Omental fat pad (tissue), 3 donors: ENCODE measurements at regions not wholly inside any gene's neighbourhood (a gene's known extent, or its start where the extent isn't known, plus 50 kb on each side); places are given as distances from the start of the nearest gene placed in this dataset.
A peak's percentile ranks its signal among the peaks of the same experiment; 100 is the strongest.
"Not testable (repeated sequence)": the region's sequence is repeated elsewhere in the genome, so short reads cannot be mapped to it uniquely, and the experiment has no call there.

Experiments
- ATAC-seq: fragments of 150-250 bp; one replicate; pipeline ENCODE4 v1.9.1; 2016; ENCODE audit warnings: mild to moderate bottlenecking, moderate library complexity; ENCODE audit not compliant: low FRiP score
- DNase-seq: peaks from one replicate; pipeline ENCODE4 v3.0.0-alpha.2; 2019; ENCODE audit warnings: low spot score
- TF ChIP-seq, protein P1 (sequence below), 3 donors: fragments of 450-650 bp; IDR thresholded peaks; one replicate each; pipeline ENCODE4 v1.5.1; 2016 to 2017; ENCODE audit warnings: antibody characterized with exemption in 3 of 3, mild to moderate bottlenecking in 3 of 3, moderate library complexity in 2 of 3

GRCh38 chr6:27838058-27838944 lies 73.9 kb downstream of the OR2B2 start:
- peak; percentile 93 for ATAC-seq
- no peak for DNase-seq
- TF ChIP-seq, protein P1, sequence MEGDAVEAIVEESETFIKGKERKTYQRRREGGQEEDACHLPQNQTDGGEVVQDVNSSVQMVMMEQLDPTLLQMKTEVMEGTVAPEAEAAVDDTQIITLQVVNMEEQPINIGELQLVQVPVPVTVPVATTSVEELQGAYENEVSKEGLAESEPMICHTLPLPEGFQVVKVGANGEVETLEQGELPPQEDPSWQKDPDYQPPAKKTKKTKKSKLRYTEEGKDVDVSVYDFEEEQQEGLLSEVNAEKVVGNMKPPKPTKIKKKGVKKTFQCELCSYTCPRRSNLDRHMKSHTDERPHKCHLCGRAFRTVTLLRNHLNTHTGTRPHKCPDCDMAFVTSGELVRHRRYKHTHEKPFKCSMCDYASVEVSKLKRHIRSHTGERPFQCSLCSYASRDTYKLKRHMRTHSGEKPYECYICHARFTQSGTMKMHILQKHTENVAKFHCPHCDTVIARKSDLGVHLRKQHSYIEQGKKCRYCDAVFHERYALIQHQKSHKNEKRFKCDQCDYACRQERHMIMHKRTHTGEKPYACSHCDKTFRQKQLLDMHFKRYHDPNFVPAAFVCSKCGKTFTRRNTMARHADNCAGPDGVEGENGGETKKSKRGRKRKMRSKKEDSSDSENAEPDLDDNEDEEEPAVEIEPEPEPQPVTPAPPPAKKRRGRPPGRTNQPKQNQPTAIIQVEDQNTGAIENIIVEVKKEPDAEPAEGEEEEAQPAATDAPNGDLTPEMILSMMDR (IDR thresholded peaks at IDR 0.05), result no peak

DNA sequence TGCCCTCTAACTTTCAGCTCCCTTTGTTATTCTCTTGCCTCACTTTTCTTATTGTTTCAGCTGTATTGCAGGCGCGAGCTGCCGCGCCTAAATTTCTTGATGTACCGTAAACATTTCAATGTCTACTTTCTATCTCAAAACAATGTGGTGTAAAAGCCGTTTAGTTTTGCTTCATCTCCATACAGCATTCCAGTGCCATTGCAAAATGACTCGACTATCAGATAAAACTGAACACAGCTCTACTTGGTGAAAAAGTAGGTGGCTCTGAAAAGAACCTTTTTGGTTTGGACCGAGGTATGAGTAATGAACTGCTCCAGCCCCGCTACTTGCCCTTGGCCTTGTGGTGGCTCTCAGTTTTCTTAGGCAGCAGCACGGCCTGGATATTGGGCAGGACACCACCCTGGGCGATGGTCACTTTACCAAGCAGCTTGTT lies 74.6 kb downstream of the OR2B2 start:
- DNase-seq, result no peak
- TF ChIP-seq, protein P1 (IDR thresholded peaks at IDR 0.05), result no peak
- peak; percentile 60 for ATAC-seq

GRCh38 chr6:27836783-27837624 lies 75.2 kb downstream of the OR2B2 start:
- TF ChIP-seq, protein P1 (IDR thresholded peaks at IDR 0.05), result no peak
- no peak for DNase-seq
- ATAC-seq, result peak; percentile 59

DNA sequence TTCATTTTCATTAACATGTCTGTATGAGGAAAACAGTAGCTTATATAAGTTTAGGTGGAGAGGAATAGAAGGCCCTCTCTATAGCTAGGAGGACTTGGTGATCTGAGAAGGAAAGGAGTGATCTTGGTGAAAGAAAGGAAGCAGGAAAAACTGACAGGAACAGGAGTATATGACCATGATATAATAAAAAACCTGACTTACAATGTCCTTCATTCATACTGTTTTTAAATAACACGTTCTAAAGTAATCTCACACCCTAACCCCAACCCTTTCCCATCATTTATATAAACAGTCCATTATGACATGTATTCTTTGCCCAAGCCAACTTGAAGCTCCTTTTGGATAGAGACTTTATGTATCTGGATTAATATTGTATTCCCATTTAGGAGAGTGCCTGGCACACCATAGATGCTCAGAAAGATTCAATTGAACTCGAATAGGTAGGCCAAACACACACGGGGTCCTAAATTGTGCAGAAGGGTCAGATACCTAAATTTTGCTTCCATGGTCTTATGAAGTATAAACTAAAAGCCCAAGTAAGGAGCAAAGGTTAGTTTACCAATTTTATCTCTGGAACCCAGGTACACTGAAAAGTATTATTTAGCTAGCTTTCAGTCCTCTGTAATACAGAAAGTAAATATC lies 75.9 kb downstream of the OR2B2 start:
- TF ChIP-seq, protein P1 (IDR thresholded peaks at IDR 0.05), result no peak

GRCh38 chr6:27834879-27835549 lies 77.2 kb downstream of the OR2B2 start:
- DNase-seq (no peak), ATAC-seq (no peak)
- TF ChIP-seq, protein P1 (IDR thresholded peaks at IDR 0.05), result no peak

More for the DNA sequence above, 75.9 kb downstream of the OR2B2 start:
- ATAC-seq, result no peak
- DNase-seq, result no peak

- TF ChIP-seq, protein P1 (IDR thresholded peaks at IDR 0.05), result no peak
- ATAC-seq, result no peak
- DNase-seq, result no peak
Observed at GRCh38 chr6:27834384-27834783, 77.8 kb downstream of the OR2B2 start.

- peak; percentile 72 for ATAC-seq
- DNase-seq, result not testable (repeated sequence)
Observed at GRCh38 chr6:27831434-27832081, 80.6 kb downstream of the OR2B2 start.

DNA sequence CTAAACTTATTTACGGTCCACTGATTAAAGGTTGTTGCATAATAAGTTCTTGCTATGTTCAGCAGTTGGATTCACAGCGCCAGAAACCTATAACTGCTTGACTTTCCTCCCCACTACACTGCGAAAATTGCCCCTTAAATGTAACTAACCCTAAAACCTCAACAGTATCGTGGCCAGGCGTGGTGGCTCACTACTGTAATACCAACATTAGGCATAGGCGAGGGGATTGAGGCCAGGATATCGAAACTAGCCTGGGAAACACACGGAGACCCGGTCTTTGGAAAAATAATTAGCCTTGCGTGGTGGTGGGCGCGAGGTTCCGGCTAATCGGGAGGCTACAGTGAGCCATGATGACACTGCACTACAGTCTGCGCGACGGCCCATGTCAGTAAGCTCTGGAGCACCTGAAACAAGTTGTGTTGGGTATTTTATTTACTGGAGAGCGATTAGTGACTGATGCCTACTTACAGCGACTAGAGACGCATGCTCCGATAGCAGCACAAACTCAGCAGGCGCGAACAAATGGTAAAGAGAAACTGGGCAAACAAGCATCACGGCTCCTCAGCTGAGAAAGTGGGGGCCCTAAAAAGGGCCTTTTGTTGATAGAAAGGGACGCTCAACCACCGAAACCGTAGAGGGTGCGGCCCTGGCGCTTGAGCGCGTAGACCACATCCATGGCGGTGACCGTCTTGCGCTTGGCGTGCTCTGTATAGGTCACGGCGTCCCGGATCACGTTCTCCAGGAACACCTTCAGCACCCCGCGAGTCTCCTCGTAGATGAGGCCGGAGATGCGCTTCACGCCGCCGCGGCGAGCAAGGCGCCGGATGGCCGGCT lies 81.4 kb downstream of the OR2B2 start:
- DNase-seq, result not testable (repeated sequence)
- peak; percentile 68 for ATAC-seq
